Gastroesophageal sphincter (tissue), 4 donors: ENCODE measurements at regions not wholly inside any gene's neighbourhood (a gene's known extent, or its start where the extent isn't known, plus 50 kb on each side); places are given as distances from the start of the nearest gene placed in this dataset.

Experiments used
- ATAC-seq: fragments of 150-250 bp; one replicate; pipeline ENCODE4 v1.9.1; 2016; ENCODE audit warnings: mild to moderate bottlenecking, moderate library complexity
- H3K27ac ChIP-seq, 4 donors: fragments of 200-600 bp; sonication (generic) in 3 of 4; 1 replicate in 3 of 4; 2 replicates in 1 of 4; pipeline ENCODE4 v1.5.1; 2016 to 2019
- H3K27me3 ChIP-seq: fragments of 200-600 bp; sonication (generic); one replicate; pipeline ENCODE4 v1.5.1; 2019
- H3K36me3 ChIP-seq, 2 donors: fragments of 200-600 bp; sonication (generic); one replicate each; pipeline ENCODE4 v1.5.1; 2019; ENCODE audit warnings: control low read depth in 1 of 2
- H3K4me1 ChIP-seq, 3 donors: fragments of 200-600 bp; sonication (generic); 1 replicate in 2 of 3; 2 replicates in 1 of 3; pipeline ENCODE4 v1.5.1; 2016 to 2019; ENCODE audit warnings: control low read depth in 2 of 3
- H3K4me3 ChIP-seq, 2 donors: fragments of 200-600 bp; sonication (generic); one replicate each; pipeline ENCODE4 v1.5.1; 2019; ENCODE audit warnings: mild to moderate bottlenecking in 1 of 2, moderate library complexity in 1 of 2
- H3K9me3 ChIP-seq, 3 donors: fragments of 200-600 bp; sonication (generic); one replicate each; pipeline ENCODE4 v1.5.1; 2017 to 2019; ENCODE audit warnings: control low read depth in 2 of 3
- EP300 ChIP-seq: sonication (generic); formaldehyde crosslinking; IDR thresholded peaks from one replicate; pipeline ENCODE4 v1.6.1; 2017; ENCODE audit warnings: antibody characterized with exemption, mild to moderate bottlenecking
- POLR2A ChIP-seq, 2 donors: fragments of 450-650 bp; IDR thresholded peaks; one replicate each; pipeline ENCODE4 v1.6.1; 2017; ENCODE audit warnings: antibody characterized with exemption in 2 of 2, mild to moderate bottlenecking in 2 of 2, moderate library complexity in 1 of 2
- POLR2AphosphoS5 ChIP-seq: sonication (generic); formaldehyde crosslinking; IDR thresholded peaks from one replicate; pipeline ENCODE4 v1.6.1; 2017; ENCODE audit warnings: antibody characterized with exemption
- WGBS, 2 donors: methylation state at CpG; one replicate each; pipeline ENCODE4 v1.1.5; 2018; ENCODE audit warnings: low coverage in 1 of 2; 5-methylcytosine and 5-hydroxymethylcytosine counted together
- TF ChIP-seq, protein P1 (sequence below), 4 experiments: fragments of 200-600 bp in 2 of 4; fragments of 450-650 bp in 2 of 4; sonication (generic) in 1 of 4; IDR thresholded peaks; one replicate each; pipeline ENCODE4 v1.5.1; 2017 to 2019; ENCODE audit warnings: antibody characterized with exemption in 4 of 4, mild to moderate bottlenecking in 2 of 4, moderate library complexity in 2 of 4

DNA sequence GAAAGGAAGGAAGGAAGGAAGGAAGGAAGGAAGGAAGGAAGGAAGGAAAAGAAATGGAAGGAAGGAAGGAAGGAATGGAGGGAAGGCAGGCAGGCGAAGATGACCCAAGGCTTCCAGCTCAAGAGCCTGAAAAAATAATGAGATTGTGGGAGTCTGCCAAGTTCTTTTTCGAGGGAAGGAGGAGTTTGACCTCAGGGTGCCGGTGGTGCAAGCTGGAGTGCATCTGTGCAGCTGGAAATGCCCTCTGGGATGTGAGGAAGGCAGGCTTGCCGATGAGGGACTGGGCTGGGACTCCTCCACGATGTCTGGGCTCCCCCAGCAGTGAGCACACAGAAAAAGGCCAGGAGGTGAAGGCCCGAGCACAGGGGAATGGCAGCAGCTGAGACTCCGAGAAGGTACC, 154.9 kb upstream of the DAPK1 start:
- 0 to 15% methylated on average over 1 to 7 of the region's 7 CpGs for WGBS, 2 donors
- ATAC-seq: peak; percentile 47
- Histone ChIP-seq H3K27ac (no peak overlapping the region), H3K4me1 (peaks cover 0 to 12% (median 7%) of the 10 kb centered on the region in 3 donors), H3K27me3 (no peaks in the 10 kb centered on the region), H3K4me3 (no peak overlapping the region), H3K9me3 (no peaks in the 10 kb centered on the region), H3K36me3 (no peaks in the 10 kb centered on the region)
- TF ChIP-seq, protein P1, sequence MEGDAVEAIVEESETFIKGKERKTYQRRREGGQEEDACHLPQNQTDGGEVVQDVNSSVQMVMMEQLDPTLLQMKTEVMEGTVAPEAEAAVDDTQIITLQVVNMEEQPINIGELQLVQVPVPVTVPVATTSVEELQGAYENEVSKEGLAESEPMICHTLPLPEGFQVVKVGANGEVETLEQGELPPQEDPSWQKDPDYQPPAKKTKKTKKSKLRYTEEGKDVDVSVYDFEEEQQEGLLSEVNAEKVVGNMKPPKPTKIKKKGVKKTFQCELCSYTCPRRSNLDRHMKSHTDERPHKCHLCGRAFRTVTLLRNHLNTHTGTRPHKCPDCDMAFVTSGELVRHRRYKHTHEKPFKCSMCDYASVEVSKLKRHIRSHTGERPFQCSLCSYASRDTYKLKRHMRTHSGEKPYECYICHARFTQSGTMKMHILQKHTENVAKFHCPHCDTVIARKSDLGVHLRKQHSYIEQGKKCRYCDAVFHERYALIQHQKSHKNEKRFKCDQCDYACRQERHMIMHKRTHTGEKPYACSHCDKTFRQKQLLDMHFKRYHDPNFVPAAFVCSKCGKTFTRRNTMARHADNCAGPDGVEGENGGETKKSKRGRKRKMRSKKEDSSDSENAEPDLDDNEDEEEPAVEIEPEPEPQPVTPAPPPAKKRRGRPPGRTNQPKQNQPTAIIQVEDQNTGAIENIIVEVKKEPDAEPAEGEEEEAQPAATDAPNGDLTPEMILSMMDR (IDR thresholded peaks at IDR 0.05): no peak
- TF ChIP-seq POLR2AphosphoS5: no peak
- no peak for TF ChIP-seq POLR2A (IDR thresholded peaks at IDR 0.05)
- TF ChIP-seq EP300: no peak

DNA sequence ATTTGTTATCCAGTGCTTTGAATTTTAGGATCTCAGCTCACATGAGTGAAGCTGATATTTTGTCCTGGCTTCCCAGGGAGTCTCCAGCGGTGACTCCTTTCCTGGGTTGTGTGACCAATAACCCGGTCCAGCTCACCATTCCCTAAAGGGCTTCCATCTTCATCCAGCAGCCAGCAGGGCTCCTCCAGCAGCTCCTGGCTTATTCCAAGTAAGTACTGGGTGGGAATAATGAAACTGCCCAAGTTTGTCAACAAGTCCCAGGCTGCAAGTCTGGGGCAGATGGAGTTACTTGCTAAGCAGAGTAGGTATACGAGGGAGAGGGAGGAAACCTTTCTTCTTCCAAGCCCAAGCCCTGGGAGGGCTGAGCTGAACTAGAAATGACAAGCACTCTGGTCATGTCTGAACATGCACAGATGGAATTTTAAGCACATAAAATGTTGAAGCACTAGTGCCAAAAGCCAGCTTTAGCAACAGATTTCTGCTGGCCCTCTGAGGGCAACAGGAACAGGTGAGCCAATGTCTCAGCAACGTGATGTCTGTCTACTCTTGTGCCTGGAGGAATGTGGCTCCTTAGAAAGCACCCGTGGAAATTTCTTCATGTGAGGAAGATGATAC, 153.7 kb upstream of the DAPK1 start:
- no peak overlapping the region for H3K4me3 ChIP-seq
- TF ChIP-seq POLR2AphosphoS5 (no peak), EP300 (no peak), POLR2A (IDR thresholded peaks at IDR 0.05) (no peak)
- TF ChIP-seq, protein P1 (IDR thresholded peaks at IDR 0.05): no peak
- no peak overlapping the region for H3K27ac ChIP-seq
- ATAC-seq: no peak
- 56 to 71% methylated on average over 2 to 5 of the region's 5 CpGs for WGBS, 2 donors
- H3K27me3 ChIP-seq: no peaks in the 10 kb centered on the region
- H3K9me3 ChIP-seq: no peaks in the 10 kb centered on the region
- peaks cover 0 to 7% (median 3%) of the 10 kb centered on the region in 3 donors for H3K4me1 ChIP-seq
- no peaks in the 10 kb centered on the region for H3K36me3 ChIP-seq

DNA sequence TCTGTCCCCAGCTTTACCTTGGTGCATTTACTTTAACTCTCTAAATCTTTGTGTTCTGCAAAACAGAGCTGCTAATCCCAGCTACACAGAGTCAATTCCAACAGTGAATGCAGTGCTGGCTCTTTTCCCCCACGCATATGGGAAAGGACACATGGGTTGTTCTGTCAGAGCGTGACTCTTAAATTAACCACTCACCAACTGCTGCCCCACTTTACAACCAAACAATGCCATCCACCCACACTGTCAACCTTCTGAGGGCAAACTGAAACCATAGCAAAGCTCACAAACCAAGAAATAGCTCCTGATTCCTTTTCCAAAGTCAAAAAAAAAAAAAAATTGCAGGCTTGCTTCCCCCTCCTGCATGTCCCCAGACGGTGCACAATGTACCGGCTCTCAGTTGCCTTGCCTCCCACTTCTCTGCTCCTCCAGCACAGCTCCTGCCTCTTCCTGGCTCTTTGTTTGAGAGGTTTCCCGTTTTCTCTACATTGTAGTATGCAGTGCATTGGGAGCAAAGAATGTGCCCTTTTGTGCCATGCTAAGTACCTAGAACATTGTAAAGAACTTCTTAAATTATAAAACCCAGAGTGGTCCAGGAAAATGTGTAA, 151.5 kb upstream of the DAPK1 start:
- Histone ChIP-seq H3K36me3 (no peaks in the 10 kb centered on the region), H3K27ac (no peak overlapping the region), H3K4me1 (peaks cover 0 to 7% (median 3%) of the 10 kb centered on the region in 3 donors), H3K27me3 (no peaks in the 10 kb centered on the region), H3K4me3 (no peak overlapping the region), H3K9me3 (no peaks in the 10 kb centered on the region)
- TF ChIP-seq POLR2AphosphoS5 (no peak), EP300 (no peak), POLR2A (IDR thresholded peaks at IDR 0.05) (no peak)
- TF ChIP-seq, protein P1 (IDR thresholded peaks at IDR 0.05): no peak
- 28 to 33% methylated on average over 5 of the region's 5 CpGs for WGBS, 2 donors
- ATAC-seq: no peak

DNA sequence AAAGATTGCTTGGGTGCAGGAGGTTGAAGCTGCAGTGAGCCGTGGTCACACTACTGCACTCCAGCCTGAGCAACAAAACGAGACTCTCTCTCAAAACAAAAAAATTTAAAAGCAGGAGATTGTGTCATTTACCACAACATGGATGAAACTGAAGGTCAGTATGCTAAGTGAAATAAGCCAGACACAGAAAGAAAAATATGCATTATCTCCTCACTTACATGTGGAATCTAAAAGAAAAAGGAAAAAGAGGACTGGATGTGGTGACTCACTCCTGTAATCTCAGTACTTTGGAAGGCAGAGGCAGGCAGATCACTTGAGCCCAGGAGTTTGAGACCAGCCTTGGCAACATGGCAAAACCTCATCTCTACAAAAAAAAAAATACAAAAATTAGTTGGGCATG, 146.8 kb upstream of the DAPK1 start:
- no peak overlapping the region for H3K4me3 ChIP-seq
- TF ChIP-seq EP300 (no peak), POLR2AphosphoS5 (no peak), POLR2A (IDR thresholded peaks at IDR 0.05) (no peak)
- TF ChIP-seq, protein P1 (IDR thresholded peaks at IDR 0.05): no peak
- 53 to 80% methylated on average over 1 to 2 of the region's 2 CpGs for WGBS, 2 donors
- no peaks in the 10 kb centered on the region for H3K9me3 ChIP-seq
- H3K36me3 ChIP-seq: no peaks in the 10 kb centered on the region
- H3K27ac ChIP-seq: no peak overlapping the region
- no peaks in the 10 kb centered on the region for H3K27me3 ChIP-seq
- no peaks in the 10 kb centered on the region for H3K4me1 ChIP-seq
- no peak for ATAC-seq

DNA sequence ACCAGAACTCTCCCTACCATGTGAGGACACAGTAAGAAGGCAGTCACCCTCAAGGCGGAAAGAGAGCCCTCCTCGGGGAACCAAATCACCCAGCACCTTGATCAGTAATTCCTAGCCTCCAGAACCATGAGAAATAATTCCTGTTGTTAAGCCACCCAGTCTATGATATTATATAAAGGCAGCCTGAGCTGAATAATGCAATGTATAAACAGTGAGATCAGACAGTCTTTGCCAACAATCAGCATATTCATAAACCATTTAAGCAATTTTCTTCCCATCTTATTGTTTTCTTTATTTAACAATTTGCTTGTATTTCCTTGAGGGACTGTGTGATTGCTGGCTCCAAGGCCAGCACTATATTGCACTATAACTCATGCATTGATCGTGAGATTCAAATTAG, 144.4 kb upstream of the DAPK1 start:
- Histone ChIP-seq H3K4me1 (no peaks in the 10 kb centered on the region), H3K27me3 (no peaks in the 10 kb centered on the region), H3K36me3 (no peaks in the 10 kb centered on the region), H3K4me3 (no peak overlapping the region), H3K27ac (no peak overlapping the region), H3K9me3 (peaks cover 0 to 8% (median 0%) of the 10 kb centered on the region in 3 donors)
- WGBS, 2 donors: 78 to 87% methylated on average over 3 of the region's 3 CpGs
- ATAC-seq: no peak
- TF ChIP-seq, protein P1 (IDR thresholded peaks at IDR 0.05): no peak
- TF ChIP-seq POLR2A (IDR thresholded peaks at IDR 0.05) (no peak), POLR2AphosphoS5 (no peak), EP300 (no peak)
